NB4 (cell line): ENCODE measurements at regions not wholly inside any gene's neighbourhood (a gene's known extent, or its start where the extent isn't known, plus 50 kb on each side); places are given as distances from the start of the nearest gene placed in this dataset.
"Not testable (repeated sequence)": the region's sequence is repeated elsewhere in the genome, so short reads cannot be mapped to it uniquely, and the experiment has no call there.

Source experiments
- DNase-seq: peaks from one replicate; pipeline ENCODE4 v3.0.0; 2010; ENCODE audit warnings: low read depth
- H3K4me3 ChIP-seq: one replicate; pipeline ENCODE4 v1.5.1; 2011; ENCODE audit warnings: mild to moderate bottlenecking, low read depth, low read length, moderate library complexity
- CTCF ChIP-seq: IDR thresholded peaks from one replicate; pipeline ENCODE4 v1.5.1; 2012; ENCODE audit warnings: low read depth, low read length
- MAX ChIP-seq: IDR thresholded peaks from 2 replicates; pipeline ENCODE4 v1.6.1; 2011; ENCODE audit warnings: low read depth, low read length
- MYC ChIP-seq: IDR thresholded peaks from 2 replicates; pipeline ENCODE4 v1.6.1; 2011; ENCODE audit warnings: low read depth, low read length
- POLR2A ChIP-seq: IDR thresholded peaks from 2 replicates; pipeline ENCODE4 v1.6.1; 2011; ENCODE audit warnings: mild to moderate bottlenecking; ENCODE audit not compliant: insufficient read length; ENCODE audit errors: extremely low read depth

DNA sequence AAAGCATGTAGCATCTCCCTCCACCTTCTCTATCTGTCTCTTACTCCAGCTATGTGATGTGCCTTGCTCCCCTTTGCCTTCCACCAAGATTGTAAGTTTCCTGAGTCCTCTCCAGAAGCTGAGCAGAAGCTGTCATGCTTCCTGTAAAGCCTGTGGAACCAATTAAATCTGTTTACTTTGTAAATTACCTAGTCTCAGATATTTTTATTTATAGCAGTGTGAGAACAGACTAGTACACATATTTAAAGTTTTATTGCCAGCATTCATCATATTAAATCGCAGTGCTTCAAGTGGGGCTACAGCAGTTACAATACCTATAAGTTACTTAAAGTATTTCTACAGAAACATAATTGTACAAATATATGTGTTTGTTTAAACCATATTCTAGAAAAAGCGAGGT, 973.1 kb downstream of the SLC16A7 start:
- DNase-seq = no peak
- TF ChIP-seq MYC (no peak), CTCF (no peak), POLR2A (no peak), MAX (no peak)
- H3K4me3 ChIP-seq = no peak overlapping the region

DNA sequence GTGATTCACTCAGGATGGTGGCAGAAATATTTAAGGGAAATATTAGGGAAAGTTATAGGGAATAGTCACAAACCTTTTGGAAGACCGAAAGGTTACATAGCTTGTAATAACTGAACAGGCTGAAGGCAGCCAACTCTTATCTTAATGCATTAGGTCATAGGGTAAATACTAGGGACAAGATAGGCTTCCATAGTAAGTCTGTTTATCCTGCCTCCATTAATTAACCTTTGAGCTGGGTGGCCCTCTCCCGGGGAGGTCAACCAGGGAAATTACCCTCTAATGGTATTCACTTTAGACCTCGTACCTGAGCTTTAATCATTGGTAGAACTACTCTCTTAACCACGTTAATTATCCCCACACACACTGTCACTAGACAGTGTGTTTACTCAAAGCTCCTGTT, 981.8 kb downstream of the SLC16A7 start:
- TF ChIP-seq MAX (no peak), CTCF (no peak), POLR2A (no peak), MYC (no peak)
- H3K4me3 ChIP-seq = no peak overlapping the region
- no peak for DNase-seq

GRCh38 chr12:60587664-60588063, 991.8 kb downstream of the SLC16A7 start:
- not testable (repeated sequence) for DNase-seq, H3K4me3 ChIP-seq

GRCh38 chr12:60594035-60594711, 998.3 kb downstream of the SLC16A7 start:
- no peak for TF ChIP-seq CTCF
- no peak for TF ChIP-seq MYC
- no peak for TF ChIP-seq MAX
- no peak for TF ChIP-seq POLR2A
- H3K4me3 ChIP-seq = no peak overlapping the region
- no peak for DNase-seq

- TF ChIP-seq MAX (no peak), CTCF (no peak), POLR2A (no peak), MYC (no peak)
- H3K4me3 ChIP-seq = no peak overlapping the region
- DNase-seq = no peak
These were observed 1006.8 kb downstream of the SLC16A7 start for GRCh38 chr12:60602601-60603000.

- H3K4me3 ChIP-seq, DNase-seq: not testable (repeated sequence)
These were observed 1007.6 kb downstream of the SLC16A7 start for GRCh38 chr12:60603475-60603874.

DNA sequence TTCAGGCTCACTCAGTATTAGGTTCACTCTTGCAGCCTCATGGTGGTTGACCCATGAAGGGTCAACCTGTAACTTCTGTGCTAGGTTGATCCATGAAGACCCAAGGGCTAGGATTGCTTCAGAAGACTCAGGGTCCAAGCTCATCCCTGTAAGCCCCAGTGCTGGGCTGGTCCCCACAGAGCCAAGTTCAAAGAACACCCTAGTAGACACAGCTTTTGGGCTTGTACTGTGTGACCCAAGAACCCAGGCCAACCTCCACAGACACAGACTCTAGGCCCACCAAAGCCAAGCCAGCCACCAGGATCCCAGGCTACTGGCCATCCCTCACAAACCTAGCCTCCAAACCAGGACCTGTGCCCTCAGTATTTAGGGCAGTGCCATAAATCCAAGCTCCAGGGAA, 1020.6 kb downstream of the SLC16A7 start:
- no peak for DNase-seq
- H3K4me3 ChIP-seq = no peak overlapping the region
- TF ChIP-seq MYC (no peak), POLR2A (no peak), CTCF (no peak), MAX (no peak)
